Ovary (tissue), 3 donors: ENCODE measurements at regions not wholly inside any gene's neighbourhood (a gene's known extent, or its start where the extent isn't known, plus 50 kb on each side); places are given as distances from the start of the nearest gene placed in this dataset.

Source experiments
- EP300 ChIP-seq: sonication (generic); formaldehyde crosslinking; IDR thresholded peaks from one replicate; pipeline ENCODE4 v1.6.1; 2017; ENCODE audit warnings: antibody characterized with exemption
- TF ChIP-seq, protein P1 (sequence below), 3 donors: fragments of 450-650 bp in 2 of 3; fragments of 200-600 bp in 1 of 3; IDR thresholded peaks; one replicate each; pipeline versions ENCODE4 v1.5.1 to v1.8.0; 2016 to 2022; ENCODE audit warnings: antibody characterized with exemption in 3 of 3, mild to moderate bottlenecking in 1 of 3
- donor health status: DM: no; HTN: no; CAD: no.

DNA sequence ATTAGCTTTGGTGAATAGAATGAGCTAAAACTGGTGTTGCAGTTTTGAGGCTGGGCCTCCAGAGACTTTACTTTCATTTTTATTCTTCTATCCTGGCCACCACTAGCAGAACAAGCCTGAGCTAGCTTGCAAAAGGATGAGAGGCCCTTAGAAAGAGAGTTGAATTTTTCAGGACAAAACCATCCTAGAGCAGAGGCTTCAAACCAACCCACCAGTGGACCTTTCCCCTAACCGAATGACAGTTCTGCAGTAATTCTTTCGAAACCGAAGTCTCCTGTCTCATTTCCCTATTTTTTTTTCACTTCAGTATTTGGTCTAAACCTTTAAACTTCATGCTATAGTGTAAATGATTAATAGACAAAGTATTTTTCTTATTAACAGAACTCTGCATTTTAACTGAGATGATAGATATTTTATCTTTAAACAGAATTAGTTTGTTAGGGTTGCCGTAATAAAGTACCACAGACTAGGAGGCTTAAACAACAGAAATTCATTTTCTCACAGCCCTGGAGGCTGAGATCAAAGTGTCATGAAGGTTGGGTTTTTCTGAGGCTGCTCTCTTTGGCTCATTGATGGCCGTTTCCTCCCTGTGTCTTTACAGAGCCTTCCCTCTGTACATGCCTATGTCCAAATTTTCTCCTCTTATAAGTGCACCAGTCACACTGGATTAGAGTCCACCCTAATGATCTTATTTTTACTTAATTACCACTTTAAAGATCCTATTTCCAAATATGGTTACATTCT, 80.6 kb upstream of the PAK5 start:
- TF ChIP-seq, protein P1, sequence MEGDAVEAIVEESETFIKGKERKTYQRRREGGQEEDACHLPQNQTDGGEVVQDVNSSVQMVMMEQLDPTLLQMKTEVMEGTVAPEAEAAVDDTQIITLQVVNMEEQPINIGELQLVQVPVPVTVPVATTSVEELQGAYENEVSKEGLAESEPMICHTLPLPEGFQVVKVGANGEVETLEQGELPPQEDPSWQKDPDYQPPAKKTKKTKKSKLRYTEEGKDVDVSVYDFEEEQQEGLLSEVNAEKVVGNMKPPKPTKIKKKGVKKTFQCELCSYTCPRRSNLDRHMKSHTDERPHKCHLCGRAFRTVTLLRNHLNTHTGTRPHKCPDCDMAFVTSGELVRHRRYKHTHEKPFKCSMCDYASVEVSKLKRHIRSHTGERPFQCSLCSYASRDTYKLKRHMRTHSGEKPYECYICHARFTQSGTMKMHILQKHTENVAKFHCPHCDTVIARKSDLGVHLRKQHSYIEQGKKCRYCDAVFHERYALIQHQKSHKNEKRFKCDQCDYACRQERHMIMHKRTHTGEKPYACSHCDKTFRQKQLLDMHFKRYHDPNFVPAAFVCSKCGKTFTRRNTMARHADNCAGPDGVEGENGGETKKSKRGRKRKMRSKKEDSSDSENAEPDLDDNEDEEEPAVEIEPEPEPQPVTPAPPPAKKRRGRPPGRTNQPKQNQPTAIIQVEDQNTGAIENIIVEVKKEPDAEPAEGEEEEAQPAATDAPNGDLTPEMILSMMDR (IDR thresholded peaks at IDR 0.05), result no peak
- no peak for TF ChIP-seq EP300
